ENCODE measurements at regions not wholly inside any gene's neighbourhood (a gene's known extent, or its start where the extent isn't known, plus 50 kb on each side); places are given as distances from the start of the nearest gene placed in this dataset.

DNA sequence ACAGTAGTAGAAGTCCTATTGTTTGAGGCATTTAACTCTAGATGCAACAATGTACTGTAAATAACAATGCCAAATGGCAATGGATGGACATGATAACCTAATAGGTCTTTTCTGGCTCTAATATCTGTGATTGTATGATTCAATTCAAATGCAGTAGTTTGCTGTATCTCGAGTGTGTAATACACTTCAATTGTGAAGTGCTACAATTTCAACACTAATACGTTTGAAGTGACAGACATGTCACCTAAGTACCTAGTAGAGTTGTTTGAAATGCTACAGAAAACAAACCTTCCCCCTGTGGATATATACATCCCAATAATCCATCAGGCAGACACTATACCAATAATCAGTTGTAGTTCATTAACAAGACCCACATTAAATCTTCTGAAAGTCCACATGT, 305.9 kb upstream of the ITGA1 start:
- DNase-seq (ENCODE audit: low read depth, low spot score) = no peak
- CTCF ChIA-PET = no interaction called here
- TF ChIP-seq CTCF (IDR thresholded peaks at IDR 0.05; ENCODE audit: insufficient read depth, low read length, missing control alignments) = no peak
- H3K4me3 ChIP-seq (ENCODE audit: low read depth, low read length) = no peak overlapping the region
- POLR2A ChIA-PET = no interaction called here

GRCh38 chr5:52491071-52491787, 296.5 kb upstream of the ITGA1 start:
- CTCF ChIA-PET = no interaction called here
- H3K4me3 ChIP-seq (ENCODE audit: low read depth, low read length) = no peak overlapping the region
- POLR2A ChIA-PET = no interaction called here
- no peak for DNase-seq (ENCODE audit: low read depth, low spot score)
- TF ChIP-seq CTCF (IDR thresholded peaks at IDR 0.05; ENCODE audit: insufficient read depth, low read length, missing control alignments) = no peak

- ChIA-PET CTCF (no interaction called here), POLR2A (no interaction called here)
- H3K4me3 ChIP-seq (ENCODE audit: low read depth, low read length) = no peak overlapping the region
- TF ChIP-seq CTCF (IDR thresholded peaks at IDR 0.05; ENCODE audit: insufficient read depth, low read length, missing control alignments) = no peak
- DNase-seq (ENCODE audit: low read depth, low spot score) = no peak
These were observed 295.9 kb upstream of the ITGA1 start for GRCh38 chr5:52491818-52492217.

DNA sequence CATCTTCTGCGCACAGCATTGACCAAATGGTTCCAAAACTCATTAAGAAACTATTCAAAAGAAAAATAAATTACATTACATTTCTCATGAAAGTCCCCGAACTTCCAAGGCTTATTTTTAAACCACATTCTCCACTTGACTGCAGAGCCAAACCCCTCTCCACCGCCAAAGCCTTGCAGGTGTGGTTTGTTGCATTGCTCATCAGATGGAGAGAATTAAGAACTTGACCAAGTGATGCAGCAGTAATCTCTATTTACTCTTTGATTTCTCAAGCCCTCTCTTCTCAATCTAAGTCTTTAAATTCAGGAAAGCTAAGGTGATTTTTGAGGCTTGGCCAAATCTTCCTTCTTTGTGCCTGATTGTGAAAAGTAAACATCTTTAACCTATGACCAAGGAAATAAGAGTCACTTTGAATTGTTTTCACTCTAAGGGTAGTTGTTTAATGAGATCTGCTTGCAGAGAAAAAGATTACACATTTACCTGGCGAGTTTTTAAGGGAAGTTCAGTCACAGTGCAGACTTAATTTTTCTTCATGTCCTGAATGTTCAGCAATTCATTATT, 290.5 kb upstream of the ITGA1 start:
- ChIA-PET POLR2A (no interaction called here), CTCF (no interaction called here)
- no peak overlapping the region for H3K4me3 ChIP-seq (ENCODE audit: low read depth, low read length)
- TF ChIP-seq CTCF (IDR thresholded peaks at IDR 0.05; ENCODE audit: insufficient read depth, low read length, missing control alignments) = no peak
- no peak for DNase-seq (ENCODE audit: low read depth, low spot score)

DNA sequence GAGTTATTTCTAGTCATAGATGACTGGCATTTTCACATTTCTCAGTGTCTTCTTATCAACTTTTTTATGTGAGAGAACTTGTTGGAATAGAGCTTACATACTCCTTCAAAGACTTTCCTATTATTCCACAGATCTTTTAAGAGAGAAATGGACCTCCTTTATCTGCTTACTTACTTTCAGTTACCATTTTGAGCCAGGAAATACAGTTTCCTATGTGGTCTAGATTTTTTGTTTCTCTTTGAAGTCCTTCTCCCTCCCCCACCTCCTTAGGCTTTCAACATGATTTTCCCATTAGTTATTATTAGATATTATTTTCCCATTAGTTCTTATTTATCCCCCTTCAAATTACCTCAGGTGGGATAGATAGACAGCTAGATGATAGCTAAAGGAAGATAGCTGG, 289.1 kb upstream of the ITGA1 start:
- no peak for TF ChIP-seq CTCF (IDR thresholded peaks at IDR 0.05; ENCODE audit: insufficient read depth, low read length, missing control alignments)
- H3K4me3 ChIP-seq (ENCODE audit: low read depth, low read length) = no peak overlapping the region
- ChIA-PET CTCF (no interaction called here), POLR2A (no interaction called here)
- DNase-seq (ENCODE audit: low read depth, low spot score) = no peak

- no peak for DNase-seq (ENCODE audit: low read depth, low spot score)
- POLR2A ChIA-PET = no interaction called here
- TF ChIP-seq CTCF (IDR thresholded peaks at IDR 0.05; ENCODE audit: insufficient read depth, low read length, missing control alignments) = no peak
- CTCF ChIA-PET = no interaction called here
- no peak overlapping the region for H3K4me3 ChIP-seq (ENCODE audit: low read depth, low read length)
These were observed 285.2 kb upstream of the ITGA1 start for GRCh38 chr5:52502460-52502999.
